Lung (tissue), 11 donors: ENCODE measurements at regions not wholly inside any gene's neighbourhood (a gene's known extent, or its start where the extent isn't known, plus 50 kb on each side); places are given as distances from the start of the nearest gene placed in this dataset.

Experiments
- ATAC-seq: fragments of 200-7000 bp; cut with Tn5 transposase; one replicate; pipeline ENCODE4 v1.9.1; 2020; ENCODE audit warnings: moderate number of reproducible peaks; ENCODE audit not compliant: insufficient read depth, low FRiP score
- DNase-seq, 3 donors: peaks; one replicate each; pipeline ENCODE4 v3.0.0-alpha.2; 2013 to 2017
- H3K27ac ChIP-seq, 2 donors: one replicate each; pipeline ENCODE4 v1.5.1; 2013; ENCODE audit warnings: mild to moderate bottlenecking in 2 of 2, moderate library complexity in 2 of 2, control low read depth in 1 of 2, inconsistent platforms in 1 of 2, low read depth in 1 of 2, low read length in 1 of 2
- H3K27me3 ChIP-seq, 3 donors: one replicate each; pipeline ENCODE4 v1.5.1; 2013; ENCODE audit warnings: low read length in 2 of 3; ENCODE audit not compliant: control insufficient read depth in 3 of 3, insufficient read depth in 3 of 3
- H3K36me3 ChIP-seq, 4 donors: one replicate each; pipeline ENCODE4 v1.5.1; 2013; ENCODE audit warnings: low read length in 4 of 4, mild to moderate bottlenecking in 1 of 4, moderate library complexity in 1 of 4; ENCODE audit not compliant: control insufficient read depth in 4 of 4, insufficient read depth in 4 of 4
- H3K4me1 ChIP-seq, 5 donors: one replicate each; pipeline ENCODE4 v1.5.1; 2013; ENCODE audit warnings: low read length in 5 of 5, mild to moderate bottlenecking in 2 of 5, moderate library complexity in 1 of 5; ENCODE audit not compliant: control insufficient read depth in 5 of 5, insufficient read depth in 5 of 5
- H3K4me3 ChIP-seq: one replicate; pipeline ENCODE4 v1.5.1; 2013; ENCODE audit warnings: mild to moderate bottlenecking, control low read depth, moderate library complexity
- H3K9ac ChIP-seq, 2 donors: one replicate each; pipeline ENCODE4 v1.5.1; 2013; ENCODE audit warnings: low read length in 2 of 2, control low read depth in 1 of 2; ENCODE audit not compliant: insufficient read depth in 1 of 2
- H3K9me3 ChIP-seq, 4 donors: one replicate each; pipeline ENCODE4 v1.5.1; 2013; ENCODE audit warnings: low read length in 3 of 4, mild to moderate bottlenecking in 1 of 4, moderate library complexity in 1 of 4; ENCODE audit not compliant: control insufficient read depth in 4 of 4, insufficient read depth in 3 of 4
- CTCF ChIP-seq: IDR thresholded peaks from 2 replicates; pipeline ENCODE4 v1.5.1; 2012; ENCODE audit warnings: mild to moderate bottlenecking; ENCODE audit errors: control extremely low read depth, extremely low read depth
- WGBS, 2 donors: extraction: QIAGEN DNeasy Blood & Tissue Kit; methylation state at CpG; one replicate each; pipeline ENCODE4 v1.1.7; 2013; 5-methylcytosine and 5-hydroxymethylcytosine counted together
- donor health status: control.
- donor health status: control.
- donor health status: Bipolar disorder and iron deficiency.
- donor health status: healthy.
- donor health status: DM: yes; HTN: yes; CAD: no.

DNA sequence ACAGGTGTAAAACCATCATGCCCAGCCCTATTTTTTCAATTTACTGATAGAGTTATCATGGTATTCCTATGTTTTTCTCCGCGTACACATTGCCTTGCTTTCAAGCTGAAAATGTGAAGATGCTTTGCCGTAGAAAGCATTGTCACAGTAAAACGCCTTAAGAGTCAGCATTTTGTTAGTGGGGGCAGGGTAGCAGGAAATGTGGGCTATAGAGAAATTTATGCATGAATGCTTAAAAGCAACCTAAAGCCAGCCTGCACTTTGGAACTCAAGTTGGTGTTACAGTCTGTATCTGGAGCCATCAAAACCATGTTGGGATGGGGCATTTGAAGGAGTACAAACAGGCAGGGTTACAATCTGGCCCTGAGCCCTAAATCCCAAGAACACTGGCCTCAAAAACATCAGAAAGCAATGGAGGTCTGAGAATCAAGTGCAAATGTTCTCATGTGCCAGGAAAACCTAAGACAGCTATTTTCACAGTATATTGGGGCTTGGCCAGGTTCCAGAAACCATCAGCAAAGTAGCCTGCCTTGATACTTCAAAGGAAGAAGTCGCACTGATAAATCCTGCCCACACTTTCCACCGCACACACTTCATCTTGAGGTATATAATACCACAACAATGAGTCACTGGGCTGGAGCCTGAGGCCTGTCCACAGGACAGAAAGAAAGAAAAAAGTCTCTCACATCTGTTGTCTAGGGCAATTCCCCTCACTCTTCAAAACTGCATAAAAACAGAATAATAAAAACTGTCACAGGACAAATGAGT is 313.8 kb downstream of the ENC1 start:
- Histone ChIP-seq H3K4me3 (no peak overlapping the region), H3K27me3 (no peaks in the 10 kb centered on the region), H3K4me1 (peaks cover 0 to 13% (median 6%) of the 10 kb centered on the region in 5 donors), H3K9me3 (no peaks in the 10 kb centered on the region), H3K36me3 (no peaks in the 10 kb centered on the region), H3K9ac (no peak overlapping the region), H3K27ac (no peak overlapping the region)
- no peak for TF ChIP-seq CTCF
- ATAC-seq (no peak), DNase-seq (peak; percentile 74 to 86 (median 84))
- WGBS, 2 donors = 59 to 65% methylated on average over 6 of the region's 6 CpGs

DNA sequence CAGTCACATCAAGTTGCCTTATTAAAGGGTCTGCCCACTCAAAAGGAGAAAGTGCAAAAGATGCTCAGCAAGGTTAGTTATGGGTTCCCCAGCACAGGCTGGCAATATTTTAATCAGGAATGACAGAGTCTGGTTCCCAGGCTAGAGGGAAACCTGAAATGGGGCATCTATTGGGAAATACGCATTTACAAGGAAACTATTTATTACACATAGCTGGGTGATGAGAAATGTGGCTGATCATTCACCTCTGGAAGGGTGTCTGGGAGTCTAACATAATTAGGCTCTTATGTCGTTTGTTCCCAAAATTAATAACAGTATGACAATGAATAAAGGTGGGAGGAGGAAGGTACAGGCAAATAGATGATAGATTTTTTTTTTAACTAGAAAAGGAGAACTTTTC is 314.7 kb downstream of the ENC1 start:
- H3K4me3 ChIP-seq = no peak overlapping the region
- WGBS, 2 donors = 94 to 98% methylated on average over 2 of the region's 2 CpGs
- ATAC-seq (no peak), DNase-seq (no peak)
- H3K27ac ChIP-seq = no peak overlapping the region
- no peak overlapping the region for H3K9ac ChIP-seq
- TF ChIP-seq CTCF = no peak
- H3K4me1 ChIP-seq = peaks cover 0 to 13% (median 6%) of the 10 kb centered on the region in 5 donors
- H3K9me3 ChIP-seq = no peaks in the 10 kb centered on the region
- no peaks in the 10 kb centered on the region for H3K36me3 ChIP-seq
- no peaks in the 10 kb centered on the region for H3K27me3 ChIP-seq

GRCh38 chr5:74324556-74324955 is 316.0 kb downstream of the ENC1 start:
- Histone ChIP-seq H3K4me3 (no peak overlapping the region), H3K9ac (no peak overlapping the region), H3K27ac (no peak overlapping the region), H3K36me3 (no peaks in the 10 kb centered on the region), H3K9me3 (no peaks in the 10 kb centered on the region), H3K27me3 (no peaks in the 10 kb centered on the region), H3K4me1 (peaks cover 0 to 13% (median 6%) of the 10 kb centered on the region in 5 donors)
- DNase-seq (no peak), ATAC-seq (no peak)
- TF ChIP-seq CTCF = no peak
- WGBS, 2 donors = 93 to 97% methylated on average over 4 of the region's 4 CpGs
